ENCODE measurements at regions not wholly inside any gene's neighbourhood (a gene's known extent, or its start where the extent isn't known, plus 50 kb on each side); places are given as distances from the start of the nearest gene placed in this dataset.

- TF ChIP-seq CTCF (IDR thresholded peaks at IDR 0.05), result no peak
- H3K27ac Mint-ChIP-seq, result peak overlapping the region; percentile 64
- peaks cover 17% of the 10 kb centered on the region for H3K9me3 Mint-ChIP-seq
- peaks cover 42% of the 10 kb centered on the region for H3K4me1 Mint-ChIP-seq
- DNase-seq, result no peak
- H3K4me3 Mint-ChIP-seq, result no peak overlapping the region
- peaks cover 10% of the 10 kb centered on the region for H3K36me3 Mint-ChIP-seq (ENCODE audit: low read depth)
- H3K27me3 Mint-ChIP-seq (ENCODE audit: low read depth, poor library complexity), result peaks cover 3% of the 10 kb centered on the region
These were observed 79.6 kb downstream of the RPS12 start for GRCh38 chr6:132893772-132894490.

- H3K36me3 Mint-ChIP-seq (ENCODE audit: low read depth), result no peaks in the 10 kb centered on the region
- no peak for TF ChIP-seq CTCF (IDR thresholded peaks at IDR 0.05)
- H3K27ac Mint-ChIP-seq, result peak overlapping the region; percentile 93
- no peak overlapping the region for H3K4me3 Mint-ChIP-seq
- H3K27me3 Mint-ChIP-seq (ENCODE audit: low read depth, poor library complexity), result peaks cover 3% of the 10 kb centered on the region
- no peak for DNase-seq
- H3K4me1 Mint-ChIP-seq, result peaks cover 45% of the 10 kb centered on the region
- peaks cover 4% of the 10 kb centered on the region for H3K9me3 Mint-ChIP-seq
These were observed 84.0 kb downstream of the RPS12 start for GRCh38 chr6:132898376-132898775.

GRCh38 chr6:132900849-132901248 lies 86.5 kb downstream of the RPS12 start:
- TF ChIP-seq CTCF (IDR thresholded peaks at IDR 0.05), result no peak
- no peaks in the 10 kb centered on the region for H3K27me3 Mint-ChIP-seq (ENCODE audit: low read depth, poor library complexity)
- no peak for DNase-seq
- H3K4me3 Mint-ChIP-seq, result no peak overlapping the region
- peaks cover 3% of the 10 kb centered on the region for H3K9me3 Mint-ChIP-seq
- H3K36me3 Mint-ChIP-seq (ENCODE audit: low read depth), result no peaks in the 10 kb centered on the region
- no peak overlapping the region for H3K27ac Mint-ChIP-seq
- H3K4me1 Mint-ChIP-seq, result peaks cover 25% of the 10 kb centered on the region

GRCh38 chr6:132902901-132903300 lies 88.5 kb downstream of the RPS12 start:
- Mint-ChIP-seq H3K27me3 (ENCODE audit: low read depth, poor library complexity) (no peaks in the 10 kb centered on the region), H3K4me1 (peaks cover 16% of the 10 kb centered on the region), H3K27ac (no peak overlapping the region), H3K4me3 (no peak overlapping the region), H3K36me3 (ENCODE audit: low read depth) (no peaks in the 10 kb centered on the region), H3K9me3 (peaks cover 3% of the 10 kb centered on the region)
- DNase-seq, result no peak
- no peak for TF ChIP-seq CTCF (IDR thresholded peaks at IDR 0.05)

- TF ChIP-seq CTCF (IDR thresholded peaks at IDR 0.05), result no peak
- no peak overlapping the region for H3K4me3 Mint-ChIP-seq
- H3K9me3 Mint-ChIP-seq, result peaks cover 3% of the 10 kb centered on the region
- DNase-seq, result no peak
- H3K36me3 Mint-ChIP-seq (ENCODE audit: low read depth), result no peaks in the 10 kb centered on the region
- H3K4me1 Mint-ChIP-seq, result peaks cover 28% of the 10 kb centered on the region
- no peaks in the 10 kb centered on the region for H3K27me3 Mint-ChIP-seq (ENCODE audit: low read depth, poor library complexity)
- H3K27ac Mint-ChIP-seq, result no peak overlapping the region
These were observed 92.9 kb downstream of the RPS12 start for GRCh38 chr6:132907231-132907630.

DNA sequence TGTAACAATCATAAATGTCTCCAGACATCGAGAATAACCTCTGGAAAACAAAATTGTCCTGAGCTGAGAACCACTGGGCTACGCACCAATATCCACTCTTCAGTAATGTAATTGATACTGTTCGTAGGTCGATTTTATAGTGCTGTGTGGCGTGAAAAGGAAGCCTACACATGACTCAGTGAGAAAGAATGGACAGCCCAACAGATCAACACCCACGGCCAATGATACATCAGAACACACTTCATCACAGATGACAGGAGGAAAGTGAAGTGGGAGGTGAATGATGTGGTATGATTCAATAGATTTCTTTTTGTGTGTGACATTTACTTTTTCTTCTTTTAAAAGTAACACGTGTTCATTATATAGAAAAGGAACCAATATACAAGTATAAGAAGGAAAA lies 93.5 kb downstream of the RPS12 start:
- H3K27ac Mint-ChIP-seq, result no peak overlapping the region
- no peak overlapping the region for H3K4me3 Mint-ChIP-seq
- H3K4me1 Mint-ChIP-seq, result peaks cover 35% of the 10 kb centered on the region
- H3K36me3 Mint-ChIP-seq (ENCODE audit: low read depth), result no peaks in the 10 kb centered on the region
- no peak for TF ChIP-seq CTCF (IDR thresholded peaks at IDR 0.05)
- H3K27me3 Mint-ChIP-seq (ENCODE audit: low read depth, poor library complexity), result no peaks in the 10 kb centered on the region
- DNase-seq, result no peak
- peaks cover 3% of the 10 kb centered on the region for H3K9me3 Mint-ChIP-seq
